Common myeloid progenitor, CD34-positive (primary cell): ENCODE measurements at regions not wholly inside any gene's neighbourhood (a gene's known extent, or its start where the extent isn't known, plus 50 kb on each side); places are given as distances from the start of the nearest gene placed in this dataset.

Experiments used
- CTCF ChIA-PET: fragments of 350-600 bp; sonication (Branson Sonifier 250); formaldehyde crosslinking; loops from one replicate; lab custom pipeline; 2021; ENCODE audit warnings: antibody characterized with exemption; lab: Charles Lee
- POLR2A ChIA-PET: fragments of 350-600 bp; sonication (Branson Sonifier 250); formaldehyde crosslinking; loops from one replicate; lab custom pipeline; 2021; ENCODE audit warnings: antibody characterized with exemption; lab: Charles Lee
- DNase-seq, 3 donors: peaks; one replicate each; pipeline versions ENCODE4 v3.0.0 to v3.0.0-alpha.2; 2013
- H3K27ac ChIP-seq, 2 experiments: 1 replicate in 1 of 2; 2 replicates in 1 of 2; pipeline ENCODE4 v1.7.0; 2013; ENCODE audit warnings: inconsistent platforms in 2 of 2, low read length in 2 of 2, mild to moderate bottlenecking in 2 of 2, low read depth in 1 of 2, moderate library complexity in 1 of 2; ENCODE audit not compliant: severe bottlenecking in 2 of 2, insufficient read depth in 1 of 2, poor library complexity in 1 of 2
- H3K27me3 ChIP-seq, 5 experiments: replicated peaks in 2 of 5; 1 replicate in 3 of 5; 2 replicates in 2 of 5; pipeline versions ENCODE4 v1.6.1 to v1.7.0; 2013; ENCODE audit warnings: low read length in 4 of 5, mild to moderate bottlenecking in 2 of 5, moderate library complexity in 2 of 5, inconsistent platforms in 1 of 5; ENCODE audit not compliant: insufficient read depth in 5 of 5, control insufficient read depth in 4 of 5
- H3K36me3 ChIP-seq, 4 experiments: 1 replicate in 2 of 4; 2 replicates in 2 of 4; pipeline versions ENCODE4 v1.6.1 to v1.7.0; 2013; ENCODE audit warnings: low read length in 3 of 4, control low read depth in 1 of 4, mild to moderate bottlenecking in 1 of 4; ENCODE audit not compliant: control insufficient read depth in 4 of 4, insufficient read depth in 4 of 4
- H3K4me1 ChIP-seq, 4 experiments: 1 replicate in 3 of 4; 2 replicates in 1 of 4; pipeline versions ENCODE4 v1.6.1 to v1.7.1; 2013; ENCODE audit warnings: low read length in 3 of 4, mild to moderate bottlenecking in 3 of 4, control low read depth in 1 of 4, inconsistent platforms in 1 of 4, moderate library complexity in 1 of 4; ENCODE audit not compliant: control insufficient read depth in 4 of 4, insufficient read depth in 4 of 4; ENCODE audit errors: control extremely low read depth in 1 of 4
- H3K4me3 ChIP-seq, 7 experiments: 1 replicate in 4 of 7; 2 replicates in 3 of 7; pipeline versions ENCODE4 v1.5.1 to v1.7.0; 2013; ENCODE audit warnings: mild to moderate bottlenecking in 7 of 7, low read length in 6 of 7, moderate library complexity in 6 of 7, inconsistent platforms in 2 of 7, low read depth in 2 of 7, control low read depth in 1 of 7; ENCODE audit not compliant: insufficient read depth in 4 of 7, control insufficient read depth in 1 of 7; ENCODE audit errors: extremely low read depth in 1 of 7
- H3K9me3 ChIP-seq, 5 experiments: 1 replicate in 4 of 5; 2 replicates in 1 of 5; pipeline versions ENCODE4 v1.6.1 to v1.7.1; 2013; ENCODE audit warnings: low read length in 4 of 5, mild to moderate bottlenecking in 2 of 5, inconsistent platforms in 1 of 5, low read depth in 1 of 5, moderate library complexity in 1 of 5; ENCODE audit not compliant: control insufficient read depth in 4 of 5, insufficient read depth in 2 of 5; ENCODE audit errors: control extremely low read depth in 1 of 5
- WGBS: methylation state at CpG from one replicate; pipeline ENCODE4 v1.1.5; 2013; ENCODE audit not compliant: insufficient coverage; 5-methylcytosine and 5-hydroxymethylcytosine counted together

DNA sequence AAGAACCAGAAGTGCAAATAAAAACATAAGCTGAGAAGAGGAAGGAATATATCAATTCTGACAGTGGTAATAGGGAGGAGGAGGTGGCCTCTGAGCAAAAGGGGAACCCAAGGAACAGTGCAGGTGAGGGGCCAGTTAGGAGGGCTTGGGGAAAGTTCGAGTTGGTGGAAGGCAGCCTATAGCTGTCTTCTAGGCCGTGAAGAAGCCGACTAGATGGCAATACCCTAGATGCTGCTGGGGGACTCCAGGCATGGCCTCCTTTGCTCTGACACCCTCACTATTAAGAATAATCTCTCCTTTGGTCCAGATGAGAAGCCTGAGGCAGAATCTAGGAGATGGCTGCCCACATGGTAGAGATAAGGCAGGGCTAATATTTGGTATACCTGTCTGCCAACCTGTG is 351.1 kb upstream of the PLXNA2 start:
- no peak overlapping the region for H3K4me3 ChIP-seq
- ChIA-PET POLR2A (no interaction called here), CTCF (no interaction called here)
- no peaks in the 10 kb centered on the region for H3K27me3 ChIP-seq
- no peaks in the 10 kb centered on the region for H3K9me3 ChIP-seq
- no peaks in the 10 kb centered on the region for H3K36me3 ChIP-seq
- peak in 1 of 3 donors; percentile 13 for DNase-seq
- no peak overlapping the region for H3K27ac ChIP-seq
- 14% methylated on average over 1 of the region's 3 CpGs for WGBS
- H3K4me1 ChIP-seq, result no peaks in the 10 kb centered on the region

DNA sequence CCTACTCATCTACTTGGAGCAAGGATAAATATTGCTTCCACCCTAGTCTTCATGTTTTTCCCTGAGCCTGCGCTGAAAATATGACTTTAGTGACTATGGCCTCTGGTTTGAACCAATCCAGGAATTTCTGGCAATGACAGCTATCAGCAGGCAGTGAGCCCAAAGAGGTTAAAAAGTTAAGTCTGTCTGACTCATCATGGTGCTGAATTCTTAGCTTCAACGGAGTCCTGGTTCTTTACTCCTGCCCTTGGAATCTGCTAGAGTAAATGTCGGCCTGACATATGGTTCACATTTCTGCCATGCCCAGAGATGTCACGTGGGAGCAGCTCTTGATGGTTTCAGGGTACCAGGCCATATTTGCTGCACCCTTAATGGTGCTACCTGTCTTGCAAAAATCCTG is 351.6 kb upstream of the PLXNA2 start:
- no peaks in the 10 kb centered on the region for H3K36me3 ChIP-seq
- H3K4me1 ChIP-seq, result no peaks in the 10 kb centered on the region
- ChIA-PET POLR2A (no interaction called here), CTCF (no interaction called here)
- no peak overlapping the region for H3K27ac ChIP-seq
- DNase-seq, result no peak
- WGBS, result 98% methylated on average over 4 of the region's 4 CpGs
- no peak overlapping the region for H3K4me3 ChIP-seq
- H3K9me3 ChIP-seq, result no peaks in the 10 kb centered on the region
- H3K27me3 ChIP-seq, result no peaks in the 10 kb centered on the region

DNA sequence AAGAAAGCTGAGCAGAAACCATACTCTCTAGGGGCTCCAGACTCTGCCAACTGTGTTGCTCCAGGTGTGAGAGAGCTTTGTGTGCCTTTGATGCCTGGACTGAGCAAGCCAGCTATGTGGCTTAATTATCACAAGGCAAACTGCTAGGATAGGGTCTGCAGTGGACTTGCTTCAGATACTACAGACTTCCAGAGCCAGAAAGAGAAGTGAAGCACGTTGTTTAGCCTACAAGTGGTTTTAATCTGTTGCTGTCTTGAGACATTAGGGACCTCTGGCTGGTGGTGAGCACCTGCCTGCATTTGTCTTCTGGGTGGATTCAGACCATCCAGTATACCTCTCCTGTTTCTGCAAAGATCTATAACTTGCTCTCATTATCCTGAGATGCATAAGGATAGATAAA is 353.4 kb upstream of the PLXNA2 start:
- H3K36me3 ChIP-seq, result no peaks in the 10 kb centered on the region
- no peaks in the 10 kb centered on the region for H3K27me3 ChIP-seq
- no peaks in the 10 kb centered on the region for H3K9me3 ChIP-seq
- no peak for DNase-seq
- H3K4me3 ChIP-seq, result no peak overlapping the region
- H3K4me1 ChIP-seq, result no peaks in the 10 kb centered on the region
- POLR2A ChIA-PET, result no interaction called here
- 100% methylated on average over 1 of the region's 1 CpG for WGBS
- H3K27ac ChIP-seq, result no peak overlapping the region
- CTCF ChIA-PET, result no interaction called here

DNA sequence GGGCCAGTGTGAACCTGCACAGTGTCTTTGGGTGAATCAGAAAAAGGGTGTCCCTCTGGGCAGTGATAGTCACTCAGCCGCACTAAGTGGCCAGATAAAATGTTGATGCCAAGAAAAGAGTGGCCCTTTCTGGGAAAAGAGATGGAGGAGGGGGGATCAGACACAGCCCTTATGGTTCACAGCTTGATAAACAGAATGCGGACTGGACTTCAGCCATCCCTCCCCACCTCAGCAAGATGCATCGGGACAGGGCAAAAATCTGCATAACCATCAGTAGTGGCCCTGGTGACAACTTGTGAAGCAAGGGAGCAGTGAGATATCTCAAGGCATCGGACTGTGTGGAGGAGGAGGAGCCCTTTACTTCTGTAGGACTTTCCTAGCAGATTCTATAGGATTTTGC is 353.8 kb upstream of the PLXNA2 start:
- ChIA-PET POLR2A (no interaction called here), CTCF (no interaction called here)
- Histone ChIP-seq H3K4me1 (no peaks in the 10 kb centered on the region), H3K27ac (no peak overlapping the region), H3K4me3 (no peak overlapping the region), H3K36me3 (no peaks in the 10 kb centered on the region), H3K27me3 (no peaks in the 10 kb centered on the region), H3K9me3 (no peaks in the 10 kb centered on the region)
- DNase-seq, result no peak
- whole genome bisulfite sequencing, result 97% methylated on average over 3 of the region's 4 CpGs

DNA sequence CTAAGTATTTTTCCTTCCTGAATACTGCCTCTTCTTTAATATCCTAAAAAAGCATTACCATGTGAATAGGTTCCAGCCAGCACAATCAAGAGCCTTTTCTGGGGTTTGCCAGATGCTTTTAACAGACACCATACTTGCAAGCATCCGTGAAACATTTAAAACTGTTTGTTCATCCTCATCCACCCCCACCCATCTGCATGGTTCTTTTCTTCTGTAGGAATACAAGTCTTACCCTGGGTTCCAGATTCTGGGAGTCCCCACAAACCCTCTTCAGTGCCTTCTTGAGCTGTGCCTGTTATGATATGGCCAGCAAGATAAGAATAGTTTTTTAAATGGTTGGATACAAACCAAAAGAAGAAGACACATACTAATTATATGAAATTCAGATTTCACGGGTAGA is 354.9 kb upstream of the PLXNA2 start:
- Histone ChIP-seq H3K9me3 (no peaks in the 10 kb centered on the region), H3K4me3 (no peak overlapping the region), H3K4me1 (no peaks in the 10 kb centered on the region), H3K27me3 (no peaks in the 10 kb centered on the region), H3K36me3 (no peaks in the 10 kb centered on the region), H3K27ac (no peak overlapping the region)
- DNase-seq, result no peak
- ChIA-PET CTCF (no interaction called here), POLR2A (no interaction called here)
- 100% methylated on average over 2 of the region's 2 CpGs for WGBS

DNA sequence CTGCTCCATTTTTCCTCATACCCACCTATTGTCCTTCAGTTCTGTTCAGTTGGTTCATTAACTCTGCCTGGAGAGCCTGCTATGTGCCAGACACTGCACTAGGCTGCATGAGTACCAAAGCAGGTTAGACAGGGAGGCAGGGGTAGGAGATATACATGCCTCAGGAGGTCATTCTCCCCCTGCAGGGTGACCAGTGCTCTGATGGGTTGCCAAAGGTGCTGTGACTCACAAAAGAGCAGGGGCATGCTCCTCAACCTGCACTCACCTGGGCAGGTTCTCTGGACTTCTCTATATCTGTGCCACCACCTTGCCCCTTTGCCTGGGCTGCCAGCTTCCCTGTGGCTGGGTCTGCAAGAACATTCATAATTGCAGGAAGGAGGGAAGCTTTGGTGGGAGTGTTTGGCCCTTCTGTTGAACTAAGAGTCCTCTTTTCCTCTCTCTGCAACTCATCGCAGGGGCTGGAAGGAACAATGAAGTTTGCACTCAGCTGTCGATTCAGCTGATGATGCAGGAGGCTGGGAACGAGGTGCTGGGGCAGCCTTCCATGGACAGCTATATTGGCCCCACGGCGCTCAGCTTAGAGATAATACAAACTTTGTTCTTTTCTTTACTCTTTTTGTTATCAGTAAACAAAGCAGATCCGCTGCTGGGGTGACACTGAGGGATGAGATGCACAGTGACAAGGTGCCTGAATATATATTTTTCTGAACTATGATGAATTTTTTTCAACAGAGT is 356.4 kb upstream of the PLXNA2 start:
- no peak for DNase-seq
- H3K27ac ChIP-seq, result no peak overlapping the region
- H3K4me3 ChIP-seq, result no peak overlapping the region
- H3K4me1 ChIP-seq, result no peaks in the 10 kb centered on the region
- H3K27me3 ChIP-seq, result no peaks in the 10 kb centered on the region
- H3K9me3 ChIP-seq, result no peaks in the 10 kb centered on the region
- WGBS, result 83% methylated on average over 4 of the region's 6 CpGs
- no peaks in the 10 kb centered on the region for H3K36me3 ChIP-seq
- ChIA-PET CTCF (no interaction called here), POLR2A (no interaction called here)

DNA sequence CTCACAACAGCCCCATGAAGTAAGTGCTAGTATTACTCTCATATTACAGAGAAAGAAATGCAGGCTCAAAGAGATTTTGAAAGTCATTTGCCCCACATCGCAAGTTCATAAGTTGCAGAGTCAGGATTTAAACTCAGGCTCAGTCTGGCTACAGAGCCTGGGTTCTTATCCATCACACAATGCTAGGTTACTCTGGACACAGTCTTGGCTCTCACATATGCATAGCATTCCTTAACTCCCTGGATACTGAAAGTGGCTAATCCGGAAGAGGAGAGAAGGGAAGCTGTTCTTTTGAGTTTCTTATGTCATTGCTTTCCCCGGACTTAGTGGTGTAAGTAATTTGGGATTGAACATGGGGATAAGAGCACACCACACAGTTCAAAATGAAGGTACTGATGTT is 357.4 kb upstream of the PLXNA2 start:
- Histone ChIP-seq H3K4me3 (no peak overlapping the region), H3K36me3 (no peaks in the 10 kb centered on the region), H3K9me3 (no peaks in the 10 kb centered on the region), H3K27me3 (no peaks in the 10 kb centered on the region), H3K27ac (no peak overlapping the region), H3K4me1 (no peaks in the 10 kb centered on the region)
- ChIA-PET CTCF (interaction anchor here (0.6 kb wide), 1 partner anchor 38 kb away, joined by 3 read pairs; no protein-coding TSS in a partner anchor), POLR2A (no interaction called here)
- DNase-seq, result no peak
- WGBS, result 100% methylated on average over 1 of the region's 3 CpGs
